ENCODE measurements at regions not wholly inside any gene's neighbourhood (a gene's known extent, or its start where the extent isn't known, plus 50 kb on each side); places are given as distances from the start of the nearest gene placed in this dataset.

DNA sequence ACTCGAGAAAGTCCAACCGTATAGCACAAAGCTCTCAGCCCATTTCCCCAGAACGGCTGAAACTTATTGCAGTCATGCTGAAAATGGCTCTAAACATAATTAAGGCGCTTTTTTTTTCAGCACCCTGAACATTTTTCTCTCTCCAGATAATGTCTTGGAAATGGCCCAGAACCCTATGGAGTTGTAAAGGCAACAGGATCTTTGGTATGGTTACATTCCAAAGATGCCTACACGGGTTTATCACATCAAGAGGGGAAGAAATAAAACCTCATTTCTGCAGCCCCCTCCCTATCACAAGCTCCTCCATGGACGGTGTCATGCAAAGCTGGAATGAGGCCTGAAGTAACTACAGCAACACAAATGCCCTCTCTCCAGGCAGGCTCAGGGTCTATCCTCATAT is 126.4 kb upstream of the GALNT2 start:
- no TSS peak for BruUV-seq (replicated peaks)
- Mint-ChIP-seq H3K4me3 (ENCODE audit: low read depth, unreplicated experiment) (no peak overlapping the region), H3K9me3 (ENCODE audit: low read depth, unreplicated experiment) (no peaks in the 10 kb centered on the region), H3K36me3 (ENCODE audit: insufficient read depth, unreplicated experiment) (no peaks in the 10 kb centered on the region), H3K27me3 (ENCODE audit: unreplicated experiment) (peaks cover 79% of the 10 kb centered on the region), H3K4me1 (ENCODE audit: low read depth, unreplicated experiment) (no peaks in the 10 kb centered on the region), H3K27ac (ENCODE audit: unreplicated experiment) (no peak overlapping the region)
- no peak for DNase-seq
- CTCF ChIA-PET = no interaction called here
- intact Hi-C loops (cut with micrococcal nuclease; ENCODE audit: unreplicated experiment) = no loop called here
- TF ChIP-seq CTCF (IDR thresholded peaks at IDR 0.05; ENCODE audit: unreplicated experiment) = no peak

DNA sequence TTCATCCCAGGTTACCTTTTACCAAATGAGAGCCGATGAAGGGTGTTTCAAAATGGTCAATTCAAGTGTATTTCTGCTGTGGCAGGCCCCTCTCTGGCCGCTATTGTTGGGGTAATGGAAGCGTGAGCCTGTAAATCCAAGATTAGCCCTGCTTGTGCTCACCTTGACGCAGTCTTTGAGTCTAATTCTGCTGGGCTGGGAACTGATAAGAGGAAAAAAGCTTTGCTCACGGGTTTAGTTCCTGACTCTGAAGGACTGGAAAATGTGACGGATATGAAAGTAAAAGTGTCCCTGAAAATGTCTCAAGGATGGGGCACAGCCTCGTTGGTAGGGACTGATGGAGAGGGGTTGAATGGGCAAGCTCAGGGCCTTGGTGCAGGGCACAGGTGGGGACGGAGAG is 125.9 kb upstream of the GALNT2 start:
- no peak for TF ChIP-seq CTCF (IDR thresholded peaks at IDR 0.05; ENCODE audit: unreplicated experiment)
- H3K9me3 Mint-ChIP-seq (ENCODE audit: low read depth, unreplicated experiment) = no peaks in the 10 kb centered on the region
- H3K27ac Mint-ChIP-seq (ENCODE audit: unreplicated experiment) = no peak overlapping the region
- peaks cover 82% of the 10 kb centered on the region for H3K27me3 Mint-ChIP-seq (ENCODE audit: unreplicated experiment)
- no TSS peak for BruUV-seq (replicated peaks)
- CTCF ChIA-PET = no interaction called here
- intact Hi-C loops (cut with micrococcal nuclease; ENCODE audit: unreplicated experiment) = no loop called here
- DNase-seq = no peak
- H3K36me3 Mint-ChIP-seq (ENCODE audit: insufficient read depth, unreplicated experiment) = no peaks in the 10 kb centered on the region
- no peak overlapping the region for H3K4me3 Mint-ChIP-seq (ENCODE audit: low read depth, unreplicated experiment)
- H3K4me1 Mint-ChIP-seq (ENCODE audit: low read depth, unreplicated experiment) = no peaks in the 10 kb centered on the region

DNA sequence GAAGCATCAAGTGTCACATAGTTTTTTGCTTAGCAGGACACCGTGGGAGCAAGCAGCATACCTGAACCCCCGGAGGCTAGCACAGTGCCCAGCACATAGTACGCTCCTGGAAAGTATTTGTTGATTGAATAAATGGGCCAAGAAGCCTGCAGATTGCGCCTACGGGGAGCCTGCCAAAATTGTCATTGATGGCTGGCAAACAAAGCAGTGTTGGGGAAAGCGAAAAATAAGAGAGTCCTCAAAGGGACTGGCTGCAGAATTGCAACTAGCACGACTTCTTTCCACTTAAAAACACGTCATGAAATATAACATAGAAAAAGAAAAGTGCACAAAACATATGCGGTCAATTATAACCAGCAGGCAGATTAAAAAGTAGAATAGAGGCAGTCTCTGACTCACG is 125.2 kb upstream of the GALNT2 start:
- H3K36me3 Mint-ChIP-seq (ENCODE audit: insufficient read depth, unreplicated experiment) = no peaks in the 10 kb centered on the region
- CTCF ChIA-PET = no interaction called here
- peaks cover 82% of the 10 kb centered on the region for H3K27me3 Mint-ChIP-seq (ENCODE audit: unreplicated experiment)
- H3K4me1 Mint-ChIP-seq (ENCODE audit: low read depth, unreplicated experiment) = no peaks in the 10 kb centered on the region
- no peak for TF ChIP-seq CTCF (IDR thresholded peaks at IDR 0.05; ENCODE audit: unreplicated experiment)
- no peak overlapping the region for H3K27ac Mint-ChIP-seq (ENCODE audit: unreplicated experiment)
- intact Hi-C loops (cut with micrococcal nuclease; ENCODE audit: unreplicated experiment) = no loop called here
- no TSS peak for BruUV-seq (replicated peaks)
- no peak for DNase-seq
- H3K9me3 Mint-ChIP-seq (ENCODE audit: low read depth, unreplicated experiment) = no peaks in the 10 kb centered on the region
- no peak overlapping the region for H3K4me3 Mint-ChIP-seq (ENCODE audit: low read depth, unreplicated experiment)

DNA sequence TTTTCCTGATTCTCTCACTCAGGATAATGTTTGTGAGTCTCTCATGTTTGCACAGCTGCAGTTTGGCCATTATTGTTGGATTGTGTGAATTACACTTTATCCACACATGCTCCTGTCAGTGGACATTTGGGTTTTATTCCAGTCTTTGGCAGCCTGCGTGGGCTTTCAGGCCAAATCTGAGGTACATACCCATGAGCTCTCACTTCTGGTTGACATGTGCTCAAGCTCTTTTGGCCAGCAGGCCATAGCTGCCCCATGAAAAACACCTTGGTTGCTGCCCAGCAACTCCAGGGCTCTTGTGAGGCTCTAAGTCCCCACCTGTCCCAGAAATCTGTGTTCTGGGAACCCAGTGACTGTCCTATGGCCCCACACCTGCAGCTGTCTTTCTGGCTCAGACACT is 124.5 kb upstream of the GALNT2 start:
- intact Hi-C loops (cut with micrococcal nuclease; ENCODE audit: unreplicated experiment) = no loop called here
- Mint-ChIP-seq H3K9me3 (ENCODE audit: low read depth, unreplicated experiment) (no peaks in the 10 kb centered on the region), H3K4me3 (ENCODE audit: low read depth, unreplicated experiment) (no peak overlapping the region), H3K36me3 (ENCODE audit: insufficient read depth, unreplicated experiment) (no peaks in the 10 kb centered on the region), H3K27ac (ENCODE audit: unreplicated experiment) (no peak overlapping the region), H3K4me1 (ENCODE audit: low read depth, unreplicated experiment) (no peaks in the 10 kb centered on the region), H3K27me3 (ENCODE audit: unreplicated experiment) (peaks cover 82% of the 10 kb centered on the region)
- no peak for DNase-seq
- TF ChIP-seq CTCF (IDR thresholded peaks at IDR 0.05; ENCODE audit: unreplicated experiment) = no peak
- no TSS peak for BruUV-seq (replicated peaks)
- CTCF ChIA-PET = no interaction called here

Measured in Calu3 (cell line).